Fibroblast of lung (primary cell): ENCODE measurements at regions not wholly inside any gene's neighbourhood (a gene's known extent, or its start where the extent isn't known, plus 50 kb on each side); places are given as distances from the start of the nearest gene placed in this dataset.

ENCODE experiments used
- EZH2 ChIP-seq: IDR thresholded peaks from 2 replicates; pipeline ENCODE4 v1.5.1; 2012; ENCODE audit warnings: low read length, control low read depth, mild to moderate bottlenecking; ENCODE audit errors: missing control alignments
- TF ChIP-seq, protein P1 (sequence below), 2 donors: IDR thresholded peaks in 1 of 2; conservative IDR thresholded peaks in 1 of 2; 1 replicate in 1 of 2; 2 replicates in 1 of 2; pipeline ENCODE4 v1.5.1; 2011 to 2012; ENCODE audit warnings: low read length in 2 of 2, control low read depth in 1 of 2, inconsistent platforms in 1 of 2, low read depth in 1 of 2, mild to moderate bottlenecking in 1 of 2

- TF ChIP-seq, protein P1, sequence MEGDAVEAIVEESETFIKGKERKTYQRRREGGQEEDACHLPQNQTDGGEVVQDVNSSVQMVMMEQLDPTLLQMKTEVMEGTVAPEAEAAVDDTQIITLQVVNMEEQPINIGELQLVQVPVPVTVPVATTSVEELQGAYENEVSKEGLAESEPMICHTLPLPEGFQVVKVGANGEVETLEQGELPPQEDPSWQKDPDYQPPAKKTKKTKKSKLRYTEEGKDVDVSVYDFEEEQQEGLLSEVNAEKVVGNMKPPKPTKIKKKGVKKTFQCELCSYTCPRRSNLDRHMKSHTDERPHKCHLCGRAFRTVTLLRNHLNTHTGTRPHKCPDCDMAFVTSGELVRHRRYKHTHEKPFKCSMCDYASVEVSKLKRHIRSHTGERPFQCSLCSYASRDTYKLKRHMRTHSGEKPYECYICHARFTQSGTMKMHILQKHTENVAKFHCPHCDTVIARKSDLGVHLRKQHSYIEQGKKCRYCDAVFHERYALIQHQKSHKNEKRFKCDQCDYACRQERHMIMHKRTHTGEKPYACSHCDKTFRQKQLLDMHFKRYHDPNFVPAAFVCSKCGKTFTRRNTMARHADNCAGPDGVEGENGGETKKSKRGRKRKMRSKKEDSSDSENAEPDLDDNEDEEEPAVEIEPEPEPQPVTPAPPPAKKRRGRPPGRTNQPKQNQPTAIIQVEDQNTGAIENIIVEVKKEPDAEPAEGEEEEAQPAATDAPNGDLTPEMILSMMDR (conservative IDR thresholded peaks at IDR 0.05 in 1 of 2, IDR thresholded peaks at IDR 0.05 in 1 of 2; ENCODE audit: low read depth in 1 of 2, low read length in 2 of 2), result no peak
- TF ChIP-seq EZH2, result no peak
These were observed 217.9 kb downstream of the NOVA1 start for GRCh38 chr14:26379951-26380350.
